ENCODE measurements at regions not wholly inside any gene's neighbourhood (a gene's known extent, or its start where the extent isn't known, plus 50 kb on each side); places are given as distances from the start of the nearest gene placed in this dataset.

- Histone ChIP-seq H3K9me3 (ENCODE audit: control insufficient read depth, insufficient read depth, low read length) (no peaks in the 10 kb centered on the region), H4K20me1 (ENCODE audit: control insufficient read depth, insufficient read depth, low read depth, low read length) (no peaks in the 10 kb centered on the region), H3K4me1 (ENCODE audit: control insufficient read depth, low read length) (no peaks in the 10 kb centered on the region), H3K27ac (ENCODE audit: low read depth, low read length) (no peak overlapping the region), H3K27me3 (ENCODE audit: control insufficient read depth, low read length) (no peaks in the 10 kb centered on the region), H3K4me3 (ENCODE audit: low read length) (no peak overlapping the region), H3K36me3 (ENCODE audit: control insufficient read depth, low read length) (no peaks in the 10 kb centered on the region), H3F3A (ENCODE audit: control insufficient read depth, insufficient read depth) (no peaks in the 10 kb centered on the region), H3K9me2 (replicated peaks; ENCODE audit: control insufficient read depth, low read length) (no peaks in the 10 kb centered on the region), H3K4me2 (ENCODE audit: low read length) (no peak overlapping the region), H3K79me2 (ENCODE audit: control insufficient read depth, low read length) (no peaks in the 10 kb centered on the region)
- TF ChIP-seq EZH2phosphoT487 (IDR thresholded peaks at IDR 0.05; ENCODE audit: borderline replicate concordance, low read length) (no peak), CTCF (IDR thresholded peaks at IDR 0.05; ENCODE audit: low read depth, low read length, poor library complexity, severe bottlenecking) (no peak)
Measured at GRCh38 chr1:98314601-98315000, 346.9 kb upstream of the SNX7 start.

GRCh38 chr1:98306517-98307089 is 354.9 kb upstream of the SNX7 start:
- Histone ChIP-seq H4K20me1 (ENCODE audit: control insufficient read depth, insufficient read depth, low read depth, low read length) (no peaks in the 10 kb centered on the region), H3K9me3 (ENCODE audit: control insufficient read depth, insufficient read depth, low read length) (no peaks in the 10 kb centered on the region), H3K4me3 (ENCODE audit: low read length) (no peak overlapping the region), H3K4me2 (ENCODE audit: low read length) (no peak overlapping the region), H3K4me1 (ENCODE audit: control insufficient read depth, low read length) (no peaks in the 10 kb centered on the region), H3K27me3 (ENCODE audit: control insufficient read depth, low read length) (no peaks in the 10 kb centered on the region), H3K27ac (ENCODE audit: low read depth, low read length) (no peak overlapping the region), H3K79me2 (ENCODE audit: control insufficient read depth, low read length) (no peaks in the 10 kb centered on the region), H3K9me2 (replicated peaks; ENCODE audit: control insufficient read depth, low read length) (no peaks in the 10 kb centered on the region), H3K36me3 (ENCODE audit: control insufficient read depth, low read length) (no peaks in the 10 kb centered on the region), H3F3A (ENCODE audit: control insufficient read depth, insufficient read depth) (no peaks in the 10 kb centered on the region)
- no peak for TF ChIP-seq CTCF (IDR thresholded peaks at IDR 0.05; ENCODE audit: low read depth, low read length, poor library complexity, severe bottlenecking)
- TF ChIP-seq EZH2phosphoT487 (IDR thresholded peaks at IDR 0.05; ENCODE audit: borderline replicate concordance, low read length), result no peak

- Histone ChIP-seq H3K4me2 (ENCODE audit: low read length) (no peak overlapping the region), H3K9me2 (replicated peaks; ENCODE audit: control insufficient read depth, low read length) (no peaks in the 10 kb centered on the region), H3K79me2 (ENCODE audit: control insufficient read depth, low read length) (no peaks in the 10 kb centered on the region), H3K4me3 (ENCODE audit: low read length) (no peak overlapping the region), H3K27me3 (ENCODE audit: control insufficient read depth, low read length) (no peaks in the 10 kb centered on the region), H4K20me1 (ENCODE audit: control insufficient read depth, insufficient read depth, low read depth, low read length) (no peaks in the 10 kb centered on the region), H3F3A (ENCODE audit: control insufficient read depth, insufficient read depth) (no peaks in the 10 kb centered on the region), H3K36me3 (ENCODE audit: control insufficient read depth, low read length) (no peaks in the 10 kb centered on the region), H3K9me3 (ENCODE audit: control insufficient read depth, insufficient read depth, low read length) (no peaks in the 10 kb centered on the region), H3K27ac (ENCODE audit: low read depth, low read length) (no peak overlapping the region), H3K4me1 (ENCODE audit: control insufficient read depth, low read length) (no peaks in the 10 kb centered on the region)
- TF ChIP-seq CTCF (IDR thresholded peaks at IDR 0.05; ENCODE audit: low read depth, low read length, poor library complexity, severe bottlenecking) (no peak), EZH2phosphoT487 (IDR thresholded peaks at IDR 0.05; ENCODE audit: borderline replicate concordance, low read length) (no peak)
Measured at GRCh38 chr1:98305362-98305761, 356.2 kb upstream of the SNX7 start.

Measured in DOHH2 (cell line).